Bronchial epithelial cell (primary cell): ENCODE measurements at regions not wholly inside any gene's neighbourhood (a gene's known extent, or its start where the extent isn't known, plus 50 kb on each side); places are given as distances from the start of the nearest gene placed in this dataset.

Source experiments
- DNase-seq: peaks from one replicate; pipeline ENCODE4 v3.0.0-alpha.2; 2010; ENCODE audit warnings: low read depth
- FAIRE-seq: peaks from 2 replicates; lab custom pipeline; 2011; peaks lifted over from hg19 to GRCh38; lab: Jason Lieb, UNC
- H3K27me3 ChIP-seq: 2 replicates; pipeline ENCODE4 v1.5.1; 2011; ENCODE audit warnings: low read length; ENCODE audit not compliant: control insufficient read depth, insufficient read depth
- H3K36me3 ChIP-seq: 2 replicates; pipeline ENCODE4 v1.5.1; 2011; ENCODE audit warnings: low read length; ENCODE audit not compliant: control insufficient read depth, insufficient read depth
- H3K4me3 ChIP-seq: 2 replicates; pipeline ENCODE4 v1.5.1; 2011; ENCODE audit warnings: mild to moderate bottlenecking, low read depth, low read length, control low read depth
- CTCF ChIP-seq: IDR thresholded peaks from 2 replicates; pipeline ENCODE4 v1.5.1; 2011; ENCODE audit warnings: mild to moderate bottlenecking, moderate library complexity, low read length, control low read depth, inconsistent platforms; ENCODE audit not compliant: insufficient read depth, severe bottlenecking

GRCh38 chr13:81041761-81042160 lies 700.8 kb upstream of the SPRY2 start:
- no peak for FAIRE-seq
- H3K36me3 ChIP-seq = no peaks in the 10 kb centered on the region
- no peaks in the 10 kb centered on the region for H3K27me3 ChIP-seq
- H3K4me3 ChIP-seq = no peak overlapping the region
- no peak for TF ChIP-seq CTCF
- DNase-seq = no peak

GRCh38 chr13:81031996-81032395 lies 691.1 kb upstream of the SPRY2 start:
- FAIRE-seq (no peak), DNase-seq (peak; percentile 6)
- no peak for TF ChIP-seq CTCF
- Histone ChIP-seq H3K27me3 (no peaks in the 10 kb centered on the region), H3K36me3 (no peaks in the 10 kb centered on the region), H3K4me3 (no peak overlapping the region)

- no peak for TF ChIP-seq CTCF
- no peak overlapping the region for H3K4me3 ChIP-seq
- no peak for FAIRE-seq
- H3K36me3 ChIP-seq = no peaks in the 10 kb centered on the region
- H3K27me3 ChIP-seq = no peaks in the 10 kb centered on the region
- no peak for DNase-seq
Measured at GRCh38 chr13:81025091-81025490, 684.2 kb upstream of the SPRY2 start.

GRCh38 chr13:81021284-81021840 lies 680.4 kb upstream of the SPRY2 start:
- H3K4me3 ChIP-seq = no peak overlapping the region
- H3K36me3 ChIP-seq = no peaks in the 10 kb centered on the region
- no peak for DNase-seq
- no peak for TF ChIP-seq CTCF
- FAIRE-seq = no peak
- no peaks in the 10 kb centered on the region for H3K27me3 ChIP-seq

- no peak for TF ChIP-seq CTCF
- FAIRE-seq = no peak
- no peak overlapping the region for H3K4me3 ChIP-seq
- no peaks in the 10 kb centered on the region for H3K27me3 ChIP-seq
- no peak for DNase-seq
- no peaks in the 10 kb centered on the region for H3K36me3 ChIP-seq
Measured at GRCh38 chr13:81020010-81020409, 679.1 kb upstream of the SPRY2 start.

GRCh38 chr13:81018936-81019335 lies 678.0 kb upstream of the SPRY2 start:
- Histone ChIP-seq H3K27me3 (no peaks in the 10 kb centered on the region), H3K4me3 (no peak overlapping the region), H3K36me3 (no peaks in the 10 kb centered on the region)
- no peak for DNase-seq
- FAIRE-seq = no peak
- no peak for TF ChIP-seq CTCF
